Endothelial cell of umbilical vein (primary cell): ENCODE measurements at regions not wholly inside any gene's neighbourhood (a gene's known extent, or its start where the extent isn't known, plus 50 kb on each side); places are given as distances from the start of the nearest gene placed in this dataset.

Experiments
- EZH2 ChIP-seq: IDR thresholded peaks from 2 replicates; pipeline ENCODE4 v1.6.1; 2012; ENCODE audit warnings: borderline replicate concordance, low read depth, mild to moderate bottlenecking, moderate library complexity, low read length, inconsistent platforms; ENCODE audit not compliant: severe bottlenecking
- TF ChIP-seq, protein P1 (sequence below), 2 donors: IDR thresholded peaks; 1 replicate in 1 of 2; 2 replicates in 1 of 2; pipeline ENCODE4 v1.5.1; 2011; ENCODE audit warnings: low read length in 2 of 2, mild to moderate bottlenecking in 2 of 2, moderate library complexity in 2 of 2, control low read depth in 1 of 2, inconsistent platforms in 1 of 2, low read depth in 1 of 2; ENCODE audit not compliant: insufficient read depth in 1 of 2; ENCODE audit errors: extremely low read depth in 1 of 2

DNA sequence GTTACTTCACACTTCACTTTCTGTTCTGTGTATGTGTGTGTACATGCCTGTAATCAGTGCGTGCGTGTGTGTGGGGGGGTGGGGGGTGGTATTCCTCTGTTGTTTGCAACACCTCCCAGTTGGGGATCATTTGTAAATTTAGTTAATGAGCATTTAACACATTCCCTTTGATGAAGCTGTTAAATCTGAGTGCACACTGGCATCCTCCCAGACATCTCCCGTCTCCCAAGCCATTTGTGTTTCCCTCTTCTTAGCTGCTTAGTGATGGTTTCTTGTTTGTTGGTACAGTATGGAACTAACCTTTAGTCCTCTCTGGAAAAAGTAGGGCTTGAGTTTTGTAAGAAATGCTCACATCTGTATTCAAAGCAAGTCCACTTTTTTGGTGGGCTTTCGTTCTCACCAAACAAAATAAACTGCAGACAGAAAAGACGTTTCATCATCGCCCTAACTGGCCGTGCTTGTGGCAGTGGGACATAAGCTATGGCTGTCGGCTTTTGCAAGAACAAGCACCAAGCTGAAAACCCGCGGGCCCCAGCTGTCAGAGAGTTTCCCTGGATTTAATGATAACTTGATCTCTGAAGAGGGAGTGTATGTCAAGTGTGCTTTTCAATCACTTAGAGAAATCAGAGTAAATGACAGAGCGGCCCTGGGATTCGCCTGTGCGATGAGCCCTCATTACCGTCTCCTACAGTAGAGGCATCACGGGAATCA lies 54.9 kb upstream of the SASH1 start:
- TF ChIP-seq EZH2 = no peak
- TF ChIP-seq, protein P1, sequence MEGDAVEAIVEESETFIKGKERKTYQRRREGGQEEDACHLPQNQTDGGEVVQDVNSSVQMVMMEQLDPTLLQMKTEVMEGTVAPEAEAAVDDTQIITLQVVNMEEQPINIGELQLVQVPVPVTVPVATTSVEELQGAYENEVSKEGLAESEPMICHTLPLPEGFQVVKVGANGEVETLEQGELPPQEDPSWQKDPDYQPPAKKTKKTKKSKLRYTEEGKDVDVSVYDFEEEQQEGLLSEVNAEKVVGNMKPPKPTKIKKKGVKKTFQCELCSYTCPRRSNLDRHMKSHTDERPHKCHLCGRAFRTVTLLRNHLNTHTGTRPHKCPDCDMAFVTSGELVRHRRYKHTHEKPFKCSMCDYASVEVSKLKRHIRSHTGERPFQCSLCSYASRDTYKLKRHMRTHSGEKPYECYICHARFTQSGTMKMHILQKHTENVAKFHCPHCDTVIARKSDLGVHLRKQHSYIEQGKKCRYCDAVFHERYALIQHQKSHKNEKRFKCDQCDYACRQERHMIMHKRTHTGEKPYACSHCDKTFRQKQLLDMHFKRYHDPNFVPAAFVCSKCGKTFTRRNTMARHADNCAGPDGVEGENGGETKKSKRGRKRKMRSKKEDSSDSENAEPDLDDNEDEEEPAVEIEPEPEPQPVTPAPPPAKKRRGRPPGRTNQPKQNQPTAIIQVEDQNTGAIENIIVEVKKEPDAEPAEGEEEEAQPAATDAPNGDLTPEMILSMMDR (IDR thresholded peaks at IDR 0.05; ENCODE audit: extremely low read depth in 1 of 2, insufficient read depth in 1 of 2, low read depth in 1 of 2, low read length in 2 of 2) = no peak
